ENCODE measurements at regions not wholly inside any gene's neighbourhood (a gene's known extent, or its start where the extent isn't known, plus 50 kb on each side); places are given as distances from the start of the nearest gene placed in this dataset.

GRCh38 chr5:50580506-50580905 lies 85.9 kb upstream of the PARP8 start:
- no peak overlapping the region for H2BK5ac ChIP-seq (ENCODE audit: low read depth, low read length)
- H4K8ac ChIP-seq (ENCODE audit: extremely low read depth, insufficient read depth, low read length): no peak overlapping the region
- H3K27me3 ChIP-seq (replicated peaks in 1 of 4; ENCODE audit: control insufficient read depth in 3 of 4, extremely low read depth in 1 of 4, insufficient read depth in 3 of 4, low read length in 3 of 4): no peaks in the 10 kb centered on the region
- H3K18ac ChIP-seq (ENCODE audit: extremely low read depth, low read length): no peak overlapping the region
- ChIA-PET CTCF (ENCODE audit: partially characterized antibody) (no interaction called here), POLR2A (ENCODE audit: partially characterized antibody) (no interaction called here)
- no peak overlapping the region for H4K5ac ChIP-seq (ENCODE audit: insufficient read length, low read depth, low read length)
- no peak overlapping the region for H3K27ac ChIP-seq (ENCODE audit: low read depth, low read length)
- H3K4ac ChIP-seq (replicated peaks; ENCODE audit: insufficient read length, low read depth, low read length): no peak overlapping the region
- WGBS, 2 experiments (ENCODE audit: extremely low coverage in 1 of 2, insufficient coverage in 1 of 2, insufficient read length in 1 of 2, insufficient replicate concordance in 2 of 2, low coverage in 1 of 2, low lambda C conversion rate in 2 of 2, missing lambda C conversion rate in 1 of 2): 89% methylated on average over 6 of the region's 6 CpGs; no CpG with 5 or more reads in 1 of the 2 experiments
- H3K9ac ChIP-seq (replicated peaks in 1 of 4; ENCODE audit: extremely low read depth in 1 of 4, low read depth in 3 of 4, low read length in 3 of 4): no peak overlapping the region
- H3K4me1 ChIP-seq (replicated peaks in 1 of 4; ENCODE audit: control insufficient read depth in 3 of 4, insufficient read depth in 4 of 4, low read length in 3 of 4): peaks cover 0 to 6% (median under 1%) of the 10 kb centered on the region in 4 experiments; a peak in 2 of 7 replicates
- no peak overlapping the region for H4K91ac ChIP-seq (replicated peaks; ENCODE audit: insufficient read length, low read length)
- H2AFZ ChIP-seq (ENCODE audit: low read length): no peak overlapping the region
- H2AK5ac ChIP-seq (ENCODE audit: low read depth, low read length): no peak overlapping the region
- no peaks in the 10 kb centered on the region for H3K79me1 ChIP-seq (ENCODE audit: low read depth, low read length)
- H3K9me3 ChIP-seq (ENCODE audit: insufficient read depth in 2 of 2, low read depth in 1 of 2, low read length in 1 of 2): no peaks in the 10 kb centered on the region
- H3K4me3 ChIP-seq (ENCODE audit: extremely low read depth in 1 of 4, insufficient read depth in 2 of 4, low read depth in 3 of 4, low read length in 4 of 4): no peak overlapping the region
- H2BK12ac ChIP-seq (ENCODE audit: low read depth, low read length): no peak overlapping the region
- no peak overlapping the region for H3K56ac ChIP-seq (replicated peaks; ENCODE audit: insufficient read length, low read depth, low read length)
- no peak overlapping the region for H2BK20ac ChIP-seq (ENCODE audit: low read length)
- no peak overlapping the region for H2BK15ac ChIP-seq (ENCODE audit: low read length)
- no peak overlapping the region for H2BK120ac ChIP-seq (replicated peaks; ENCODE audit: low read depth, low read length)
- no peaks in the 10 kb centered on the region for H3K23me2 ChIP-seq (ENCODE audit: low read depth, low read length)
- DNase-seq (ENCODE audit: low read depth in 1 of 2, low spot score in 2 of 2): no peak
- FAIRE-seq: no peak
- no peaks in the 10 kb centered on the region for H4K20me1 ChIP-seq (replicated peaks in 1 of 2; ENCODE audit: control insufficient read depth in 1 of 2, insufficient read depth in 2 of 2, low read length in 2 of 2)
- TF ChIP-seq NRF1 (IDR thresholded peaks at IDR 0.05; ENCODE audit: low read depth, low read length) (no peak), CEBPB (IDR thresholded peaks at IDR 0.05; ENCODE audit: low read depth, low read length) (no peak), CBX5 (IDR thresholded peaks at IDR 0.05; ENCODE audit: low read depth, low read length) (no peak), MAFK (IDR thresholded peaks at IDR 0.05; ENCODE audit: low read depth, low read length) (no peak), SIN3A (conservative IDR thresholded peaks at IDR 0.05 in 1 of 2, IDR thresholded peaks at IDR 0.05 in 1 of 2; ENCODE audit: low read depth in 1 of 2, low read length in 2 of 2) (no peak), TCF12 (IDR thresholded peaks at IDR 0.05; ENCODE audit: low read depth, low read length) (no peak), HDAC2 (IDR thresholded peaks at IDR 0.05; ENCODE audit: borderline replicate concordance in 1 of 2, low read depth in 2 of 2, low read length in 2 of 2) (no peak), GTF2F1 (IDR thresholded peaks at IDR 0.05; ENCODE audit: borderline replicate concordance, low read depth, low read length) (no peak), MAX (IDR thresholded peaks at IDR 0.05) (no peak), SAP30 (IDR thresholded peaks at IDR 0.05; ENCODE audit: insufficient read depth, insufficient replicate concordance, low read length) (no peak), CHD2 (IDR thresholded peaks at IDR 0.05; ENCODE audit: low read length) (no peak)
- no peaks in the 10 kb centered on the region for H3K79me2 ChIP-seq (ENCODE audit: control insufficient read depth in 1 of 2, insufficient read depth in 2 of 2, low read length in 2 of 2)
- H3K4me2 ChIP-seq (ENCODE audit: insufficient read depth in 1 of 2, low read depth in 2 of 2, low read length in 2 of 2): no peak overlapping the region
- no peak overlapping the region for H3K14ac ChIP-seq (ENCODE audit: insufficient read length)
- H3K23ac ChIP-seq (ENCODE audit: insufficient read length): no peak overlapping the region
- no peaks in the 10 kb centered on the region for H3K36me3 ChIP-seq (ENCODE audit: control insufficient read depth in 2 of 4, insufficient read depth in 4 of 4, low read length in 3 of 4)
